NOMO-1 treated with DMSO at 0.1 percent for 48 hours (cell line): ENCODE measurements at regions not wholly inside any gene's neighbourhood (a gene's known extent, or its start where the extent isn't known, plus 50 kb on each side); places are given as distances from the start of the nearest gene placed in this dataset.

ENCODE experiments used
- DNase-seq: peaks from one replicate; lab custom pipeline; 2025; ENCODE audit not compliant: unreplicated experiment; lab: John Stamatoyannopoulos, UW

- DNase-seq: no peak
Measured at GRCh38 chr4:10762561-10762960, 78.0 kb upstream of the CLNK start.

- DNase-seq: no peak
Measured at GRCh38 chr4:10761903-10762302, 77.3 kb upstream of the CLNK start.

GRCh38 chr4:10760086-10760485, 75.5 kb upstream of the CLNK start:
- DNase-seq: no peak

- no peak for DNase-seq
Measured at GRCh38 chr4:10758906-10759305, 74.3 kb upstream of the CLNK start.

DNA sequence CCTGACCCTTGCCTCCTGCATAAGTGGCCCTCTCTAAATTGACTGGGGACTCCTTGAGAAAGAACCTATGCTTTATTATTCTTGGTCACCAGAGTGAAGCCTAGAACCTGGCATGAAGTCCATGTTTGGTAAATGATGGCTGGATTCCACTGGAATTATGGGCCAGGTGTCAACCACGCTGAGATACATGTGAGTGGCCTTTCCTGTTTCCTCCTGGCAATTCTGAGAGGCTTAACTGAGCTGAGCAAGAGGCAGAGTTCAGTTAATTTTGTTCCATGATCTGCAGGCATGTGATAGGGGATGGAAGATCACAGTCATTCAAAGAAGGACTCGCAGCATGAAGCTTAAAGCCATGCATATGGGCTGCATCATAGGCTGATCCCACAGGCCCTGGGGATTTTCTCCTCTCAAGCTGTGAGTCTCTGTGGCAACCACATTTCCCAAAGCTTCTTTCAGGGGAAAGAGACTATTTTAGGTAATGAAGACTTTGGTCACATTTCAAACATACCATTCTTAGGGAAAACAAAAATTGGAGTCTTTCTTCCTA, 69.4 kb upstream of the CLNK start:
- no peak for DNase-seq

DNA sequence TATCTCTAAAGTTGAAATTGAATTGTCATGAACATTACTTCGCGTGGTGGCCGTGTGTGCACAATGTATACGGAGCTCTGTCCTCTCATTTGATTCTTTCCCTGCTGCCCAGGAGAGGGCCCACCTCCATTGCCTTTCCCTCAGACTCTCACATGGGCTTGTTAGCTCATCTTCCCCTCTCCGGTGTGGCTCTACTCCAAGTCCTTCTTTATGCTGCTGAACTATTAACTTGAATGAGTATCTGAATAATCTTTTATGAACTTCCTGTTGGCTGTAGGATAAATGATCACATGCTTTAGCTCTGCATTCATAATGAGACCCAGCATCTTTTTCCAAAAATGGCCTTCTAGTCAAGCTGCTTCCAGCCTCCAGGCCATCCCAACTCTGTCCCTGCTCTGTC, 68.8 kb upstream of the CLNK start:
- no peak for DNase-seq

- no peak for DNase-seq
Measured at GRCh38 chr4:10750714-10751113, 66.1 kb upstream of the CLNK start.

GRCh38 chr4:10747186-10747585, 62.6 kb upstream of the CLNK start:
- DNase-seq: no peak

DNA sequence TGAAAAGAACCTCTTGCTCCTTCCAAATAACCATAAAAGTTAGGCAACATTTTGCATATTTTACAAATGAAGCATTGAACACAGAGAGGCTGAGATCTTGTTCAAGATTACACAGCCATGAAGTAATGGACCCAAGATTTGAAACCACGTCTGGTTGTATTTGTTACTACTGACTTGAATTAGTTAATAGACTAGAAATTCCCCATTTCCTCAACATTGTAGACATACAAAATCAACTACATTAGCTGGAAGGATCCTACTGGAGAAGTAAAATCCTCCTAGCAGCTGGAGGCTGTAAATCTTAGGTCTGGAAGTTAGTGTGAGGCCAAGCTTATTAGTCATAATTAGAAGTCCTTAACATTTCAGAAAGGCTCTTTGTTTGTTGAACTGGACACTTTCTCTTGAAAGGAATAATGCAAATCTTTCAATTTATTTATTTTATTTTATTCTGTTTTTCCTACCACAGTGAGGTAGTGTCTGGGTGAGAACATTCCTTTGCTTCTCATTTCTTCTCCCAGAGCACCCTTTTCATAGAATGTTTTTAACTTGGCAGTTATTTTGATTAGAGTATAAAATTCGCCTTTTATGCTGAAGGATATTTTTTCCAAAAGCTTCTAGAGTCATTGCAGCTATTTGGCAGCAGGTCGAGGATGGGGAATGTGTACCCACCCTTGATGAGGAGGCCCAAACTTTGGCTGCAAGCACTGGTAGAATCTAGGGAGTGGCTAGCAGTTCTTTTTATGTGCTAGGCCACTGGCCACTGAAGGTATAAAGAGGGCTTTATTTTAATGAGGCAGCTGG, 62.0 kb upstream of the CLNK start:
- no peak for DNase-seq

DNA sequence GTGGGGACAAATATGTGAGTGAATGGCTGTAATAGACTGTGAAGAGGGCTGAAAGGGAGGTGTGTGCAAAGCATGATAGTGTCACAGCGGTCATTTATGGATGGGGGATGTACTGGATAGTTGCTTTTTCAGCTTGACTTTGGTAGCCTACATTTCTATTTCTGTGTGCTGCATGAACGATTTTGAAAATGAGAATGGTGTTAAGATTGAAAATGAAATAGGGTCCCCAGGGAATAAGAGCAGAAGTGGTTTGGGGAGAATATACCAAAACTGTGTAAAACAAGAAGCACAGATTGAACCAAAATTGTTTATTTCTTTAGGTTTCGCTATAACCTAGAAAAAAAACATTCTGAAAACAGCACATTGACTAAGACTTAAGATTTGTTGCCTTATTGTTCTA, 58.8 kb upstream of the CLNK start:
- DNase-seq: no peak

GRCh38 chr4:10741961-10742699, 57.6 kb upstream of the CLNK start:
- no peak for DNase-seq

DNA sequence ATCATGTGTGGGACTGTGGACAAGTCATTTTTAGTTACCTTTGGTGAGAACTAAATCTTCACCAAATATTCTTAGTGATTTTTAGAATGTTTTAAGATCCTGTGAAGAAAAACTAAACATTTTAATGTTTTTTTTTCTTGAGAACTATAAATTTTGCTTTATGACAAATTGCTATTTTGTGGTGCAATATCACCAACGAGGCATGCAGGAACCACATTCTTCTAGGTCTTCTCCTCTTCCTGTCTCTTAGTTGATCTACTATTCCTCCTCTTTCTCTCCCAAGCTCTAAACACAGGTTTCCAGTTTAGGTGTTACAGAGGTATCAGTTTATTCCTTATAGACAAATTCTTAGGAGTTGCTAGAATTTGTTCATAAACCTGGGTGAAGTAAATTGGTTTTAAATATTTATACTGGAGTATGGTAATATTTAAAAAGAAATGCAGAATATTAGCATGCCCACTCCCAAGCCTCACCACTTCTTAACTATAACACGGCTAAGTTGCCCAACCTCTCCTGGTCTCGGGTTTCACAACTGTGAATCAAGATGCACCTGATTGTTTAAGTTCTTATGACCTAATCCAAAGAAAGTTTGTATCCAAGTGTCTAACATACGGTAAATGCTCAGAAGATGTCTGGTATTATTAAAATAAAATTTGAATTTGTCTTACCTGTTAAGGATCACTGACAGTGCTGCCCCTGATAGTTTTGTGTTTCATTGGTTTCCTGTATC, 56.5 kb upstream of the CLNK start:
- no peak for DNase-seq

DNA sequence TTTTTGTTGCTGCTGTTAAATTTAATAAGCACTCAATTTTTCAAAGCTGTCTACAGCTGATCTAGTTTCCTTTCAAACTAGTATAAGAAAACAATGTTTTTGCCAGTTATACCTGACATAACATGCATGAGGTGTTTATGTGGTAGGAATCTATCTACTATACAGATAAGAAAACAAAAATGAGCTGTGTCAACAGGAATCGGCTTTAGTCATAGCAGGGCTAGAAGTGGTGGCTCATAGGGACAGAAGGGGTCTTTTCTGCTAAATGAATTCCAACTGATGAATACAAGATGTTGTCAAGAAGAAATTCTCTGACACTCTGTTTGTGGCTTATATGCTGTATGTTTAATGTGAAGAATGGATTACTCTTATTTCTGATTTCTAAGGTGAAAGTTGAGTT, 55.7 kb upstream of the CLNK start:
- DNase-seq: no peak

DNA sequence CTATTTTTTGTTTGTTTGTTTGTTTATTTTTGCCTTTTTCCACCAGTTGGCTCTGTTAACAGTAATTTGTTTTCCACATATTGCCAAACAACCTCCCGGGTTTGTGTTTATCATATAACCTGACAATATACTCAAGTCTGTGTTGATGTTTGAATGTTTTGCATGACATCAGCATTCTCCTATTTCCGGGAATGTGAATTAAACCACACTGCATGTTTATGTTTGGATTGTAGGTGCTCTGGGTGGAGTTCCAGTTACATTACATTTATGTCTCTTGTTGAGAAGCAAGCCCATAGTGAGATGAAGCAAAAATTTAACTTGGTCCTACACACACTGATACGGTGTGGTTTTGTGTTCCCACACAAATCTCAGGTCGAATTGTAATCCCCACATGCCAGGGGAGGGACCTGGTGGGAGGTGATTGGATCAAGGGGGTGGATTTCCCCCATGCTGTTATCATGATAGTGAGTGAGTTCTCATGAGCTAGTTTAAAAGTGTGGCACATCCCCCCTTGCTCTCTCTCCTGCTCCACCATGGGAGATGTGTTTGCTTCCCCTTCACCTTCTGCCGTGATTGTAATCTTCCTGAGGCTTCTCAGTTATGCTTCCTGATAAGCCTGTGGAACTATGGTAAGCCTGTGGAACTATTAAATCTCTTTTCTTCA, 54.4 kb upstream of the CLNK start:
- no peak for DNase-seq

GRCh38 chr4:10737337-10737736, 52.8 kb upstream of the CLNK start:
- no peak for DNase-seq

DNA sequence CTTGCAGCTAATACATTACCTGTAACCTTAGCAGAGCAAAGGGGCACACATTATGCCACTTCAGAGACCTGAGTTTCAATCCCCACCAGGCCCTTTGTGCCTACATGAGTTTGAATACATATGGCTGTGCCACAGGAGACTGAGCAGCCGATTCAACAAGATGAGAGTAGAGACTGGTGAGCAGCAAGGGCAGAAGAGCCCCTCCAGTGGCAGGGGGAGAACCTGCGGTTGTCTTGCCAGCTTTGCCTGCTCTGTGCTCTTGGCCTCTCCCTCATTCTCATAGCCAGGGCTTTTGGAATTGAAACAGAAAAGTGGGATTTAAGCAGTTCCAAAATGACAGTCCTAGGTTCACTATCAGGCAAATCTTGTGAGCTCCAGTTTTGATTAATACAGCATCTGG, 52.3 kb upstream of the CLNK start:
- DNase-seq: no peak

GRCh38 chr4:10736266-10736665, 51.7 kb upstream of the CLNK start:
- no peak for DNase-seq

GRCh38 chr4:10734697-10735096, 50.1 kb upstream of the CLNK start:
- DNase-seq: no peak
